ENCODE measurements at regions not wholly inside any gene's neighbourhood (a gene's known extent, or its start where the extent isn't known, plus 50 kb on each side); places are given as distances from the start of the nearest gene placed in this dataset.
A peak's percentile ranks its signal among the peaks of the same experiment; 100 is the strongest.

GRCh38 chr6:44011350-44011920, 115.8 kb downstream of the MRPL14 start:
- no peak for DNase-seq

GRCh38 chr6:44010411-44011349, 116.6 kb downstream of the MRPL14 start:
- DNase-seq: no peak

- no peak for DNase-seq
Measured at GRCh38 chr6:44009425-44010321, 117.6 kb downstream of the MRPL14 start.

- no peak for DNase-seq
Measured at GRCh38 chr6:44008821-44009370, 118.4 kb downstream of the MRPL14 start.

- DNase-seq: no peak
Measured at GRCh38 chr6:44007818-44008621, 119.2 kb downstream of the MRPL14 start.

- DNase-seq: no peak
Measured at GRCh38 chr6:44006872-44007303, 120.4 kb downstream of the MRPL14 start.

GRCh38 chr6:44006123-44006871, 121.0 kb downstream of the MRPL14 start:
- DNase-seq: no peak

GRCh38 chr6:44005507-44005903, 121.7 kb downstream of the MRPL14 start:
- no peak for DNase-seq

GRCh38 chr6:44004625-44005506, 122.4 kb downstream of the MRPL14 start:
- peak in 1 of 2 experiments; percentile 16 for DNase-seq

- no peak for DNase-seq
Measured at GRCh38 chr6:44004136-44004535, 123.1 kb downstream of the MRPL14 start.

- DNase-seq: peak; percentile 10 to 19
Measured at GRCh38 chr6:44003345-44004061, 123.7 kb downstream of the MRPL14 start.

- peak; percentile 65 to 71 for DNase-seq
Measured at GRCh38 chr6:44002593-44003344, 124.5 kb downstream of the MRPL14 start.

GRCh38 chr6:44002067-44002592, 125.1 kb downstream of the MRPL14 start:
- no peak for DNase-seq

GRCh38 chr6:44001318-44002066, 125.8 kb downstream of the MRPL14 start:
- peak; percentile 20 to 32 for DNase-seq

- peak; percentile 29 to 44 for DNase-seq
Measured at GRCh38 chr6:44000164-44000842, 126.9 kb downstream of the MRPL14 start.

GRCh38 chr6:43999628-44000027, 127.6 kb downstream of the MRPL14 start:
- no peak for DNase-seq

All from activated CD4-positive, alpha-beta T cell treated with anti-CD3 and anti-CD28 coated beads, Interleukin-2, amount 50 U/mL, for 48 hours (primary cell).